Mammary epithelial cell (primary cell): ENCODE measurements at regions not wholly inside any gene's neighbourhood (a gene's known extent, or its start where the extent isn't known, plus 50 kb on each side); places are given as distances from the start of the nearest gene placed in this dataset.

Experiments
- CTCF ChIP-seq, 2 donors: IDR thresholded peaks in 1 of 2; conservative IDR thresholded peaks in 1 of 2; 2 replicates each; pipeline ENCODE4 v1.5.1; 2011 to 2012; ENCODE audit warnings: inconsistent platforms in 2 of 2, low read length in 2 of 2, mild to moderate bottlenecking in 2 of 2, control low read depth in 1 of 2, low read depth in 1 of 2; ENCODE audit not compliant: insufficient read depth in 1 of 2; ENCODE audit errors: extremely low read depth in 1 of 2
- EZH2 ChIP-seq: IDR thresholded peaks from 2 replicates; pipeline ENCODE4 v1.6.1; 2012; ENCODE audit warnings: low read length, inconsistent platforms, borderline replicate concordance

GRCh38 chr6:112743323-112743722 is 396.2 kb downstream of the RFPL4B start:
- no peak for TF ChIP-seq EZH2
- TF ChIP-seq CTCF (conservative IDR thresholded peaks at IDR 0.05 in 1 of 2, IDR thresholded peaks at IDR 0.05 in 1 of 2; ENCODE audit: extremely low read depth in 1 of 2, insufficient read depth in 1 of 2, low read depth in 1 of 2, low read length in 2 of 2), result no peak
